H9 (cell line): ENCODE measurements at regions not wholly inside any gene's neighbourhood (a gene's known extent, or its start where the extent isn't known, plus 50 kb on each side); places are given as distances from the start of the nearest gene placed in this dataset.

Experiments
- DNase-seq: peaks from one replicate; pipeline ENCODE4 v3.0.0-alpha.2; 2017
- H2AFZ ChIP-seq: one replicate; pipeline ENCODE4 v1.6.1; 2013; ENCODE audit warnings: mild to moderate bottlenecking, low read length, control low read depth, moderate library complexity
- H2AK5ac ChIP-seq: 2 replicates; pipeline ENCODE4 v1.6.1; 2013; ENCODE audit warnings: low read length, control low read depth, mixed read lengths; ENCODE audit not compliant: insufficient read length
- H2BK120ac ChIP-seq: one replicate; pipeline ENCODE4 v1.6.1; 2013; ENCODE audit warnings: low read depth, mild to moderate bottlenecking, low read length, control low read depth, inconsistent platforms; ENCODE audit not compliant: poor library complexity, severe bottlenecking
- H2BK12ac ChIP-seq: 2 replicates; pipeline ENCODE4 v1.6.1; 2013; ENCODE audit warnings: low read length, control low read depth, mixed read lengths, low read depth; ENCODE audit not compliant: insufficient read length
- H2BK15ac ChIP-seq: 2 replicates; pipeline ENCODE4 v1.6.1; 2013; ENCODE audit warnings: low read depth, low read length, control low read depth
- H2BK20ac ChIP-seq: one replicate; pipeline ENCODE4 v1.6.1; 2013; ENCODE audit warnings: low read depth, mild to moderate bottlenecking, low read length, control low read depth, inconsistent platforms; ENCODE audit not compliant: poor library complexity, severe bottlenecking
- H2BK5ac ChIP-seq: 2 replicates; pipeline ENCODE4 v1.6.1; 2013; ENCODE audit warnings: low read length, control low read depth, mixed read lengths; ENCODE audit not compliant: insufficient read length
- H3K14ac ChIP-seq: 2 replicates; pipeline ENCODE4 v1.6.1; 2013; ENCODE audit warnings: low read length, control low read depth; ENCODE audit not compliant: insufficient read depth
- H3K18ac ChIP-seq: 2 replicates; pipeline ENCODE4 v1.6.1; 2013; ENCODE audit warnings: low read depth, mild to moderate bottlenecking, mixed read lengths, low read length, control low read depth; ENCODE audit not compliant: insufficient read length
- H3K23ac ChIP-seq: 2 replicates; pipeline ENCODE4 v1.6.1; 2013; ENCODE audit warnings: low read length, control low read depth, mixed read lengths, low read depth; ENCODE audit not compliant: insufficient read length
- H3K23me2 ChIP-seq: 2 replicates; pipeline ENCODE4 v1.6.1; 2013; ENCODE audit warnings: low read depth, mild to moderate bottlenecking, mixed read lengths, low read length, control low read depth; ENCODE audit not compliant: insufficient read length, poor library complexity, severe bottlenecking
- H3K27ac ChIP-seq: 2 replicates; pipeline ENCODE4 v1.5.1; 2013; ENCODE audit warnings: low read length, control low read depth, mixed read lengths, low read depth; ENCODE audit not compliant: insufficient read length
- H3K27me3 ChIP-seq: 2 replicates; pipeline ENCODE4 v1.6.1; 2013; ENCODE audit warnings: low read length, control low read depth, inconsistent platforms; ENCODE audit not compliant: insufficient read depth
- H3K4ac ChIP-seq: 2 replicates; pipeline ENCODE4 v1.6.1; 2013; ENCODE audit warnings: low read depth, mild to moderate bottlenecking, control low read depth, inconsistent platforms, low read length, moderate library complexity
- H3K4me1 ChIP-seq: 2 replicates; pipeline ENCODE4 v1.6.1; 2013; ENCODE audit warnings: low read length, control low read depth, inconsistent platforms; ENCODE audit not compliant: insufficient read depth
- H3K4me2 ChIP-seq: 2 replicates; pipeline ENCODE4 v1.6.1; 2013; ENCODE audit warnings: low read length, control low read depth, mixed read lengths; ENCODE audit not compliant: insufficient read length, insufficient read depth
- H3K56ac ChIP-seq: 2 replicates; pipeline ENCODE4 v1.6.1; 2013; ENCODE audit warnings: low read depth, mild to moderate bottlenecking, mixed read lengths, low read length, control low read depth; ENCODE audit not compliant: insufficient read length
- H3K79me1 ChIP-seq: 2 replicates; pipeline ENCODE4 v1.6.1; 2013; ENCODE audit warnings: low read depth, mild to moderate bottlenecking, moderate library complexity, low read length, control low read depth, inconsistent platforms; ENCODE audit not compliant: insufficient read depth, poor library complexity, severe bottlenecking
- H3K79me2 ChIP-seq: 2 replicates; pipeline ENCODE4 v1.6.1; 2013; ENCODE audit warnings: low read length, control low read depth, inconsistent platforms; ENCODE audit not compliant: insufficient read depth
- H3K9ac ChIP-seq: 2 replicates; pipeline ENCODE4 v1.6.1; 2013; ENCODE audit warnings: low read length, control low read depth, mixed read lengths; ENCODE audit not compliant: insufficient read length; ENCODE audit errors: extremely low read depth
- H3K9me3 ChIP-seq: one replicate; pipeline ENCODE4 v1.6.1; 2013; ENCODE audit warnings: low read depth, low read length, inconsistent platforms; ENCODE audit not compliant: control insufficient read depth
- H3T11ph ChIP-seq: one replicate; pipeline ENCODE4 v1.6.1; 2013; ENCODE audit warnings: mild to moderate bottlenecking, low read length, control low read depth, inconsistent platforms
- H4K20me1 ChIP-seq: one replicate; pipeline ENCODE4 v1.6.1; 2013; ENCODE audit not compliant: control insufficient read depth, insufficient read length, insufficient read depth
- H4K5ac ChIP-seq: 2 replicates; pipeline ENCODE4 v1.6.1; 2013; ENCODE audit warnings: low read depth, mild to moderate bottlenecking, mixed read lengths, low read length, control low read depth; ENCODE audit not compliant: insufficient read length
- H4K8ac ChIP-seq: replicated peaks from 2 replicates; pipeline ENCODE4 v1.6.1; 2013; ENCODE audit warnings: low read length, control low read depth, mixed read lengths, low read depth; ENCODE audit not compliant: insufficient read length
- H4K91ac ChIP-seq: 2 replicates; pipeline ENCODE4 v1.6.1; 2013; ENCODE audit warnings: low read depth, mild to moderate bottlenecking, moderate library complexity, mixed read lengths, low read length, control low read depth; ENCODE audit not compliant: insufficient read length
- H3K27ac Mint-ChIP-seq, 3 experiments: 2 replicates in 2 of 3; 3 replicates in 1 of 3; pipeline ENCODE4 v1.8.0; 2020 to 2021; ENCODE audit warnings: mixed read lengths in 3 of 3, mild to moderate bottlenecking in 1 of 3, moderate library complexity in 1 of 3
- H3K27me3 Mint-ChIP-seq: 2 replicates; pipeline ENCODE4 v1.8.0; 2021; ENCODE audit warnings: low read depth, mild to moderate bottlenecking, moderate library complexity, mixed read lengths
- H3K36me3 Mint-ChIP-seq, 3 experiments: 2 replicates in 2 of 3; 3 replicates in 1 of 3; pipeline ENCODE4 v1.8.0; 2020 to 2021; ENCODE audit warnings: low read depth in 3 of 3, mixed read lengths in 3 of 3; ENCODE audit not compliant: insufficient read depth in 1 of 3
- H3K4me1 Mint-ChIP-seq, 2 experiments: 2 replicates each; pipeline ENCODE4 v1.8.0; 2020; ENCODE audit warnings: mixed read lengths in 2 of 2
- H3K4me3 Mint-ChIP-seq, 2 experiments: 2 replicates in 1 of 2; 3 replicates in 1 of 2; pipeline ENCODE4 v1.8.0; 2020 to 2021; ENCODE audit warnings: mild to moderate bottlenecking in 2 of 2, mixed read lengths in 2 of 2, moderate library complexity in 1 of 2
- H3K9me3 Mint-ChIP-seq, 2 experiments: 2 replicates in 1 of 2; 3 replicates in 1 of 2; pipeline ENCODE4 v1.8.0; 2020; ENCODE audit warnings: mild to moderate bottlenecking in 2 of 2, mixed read lengths in 2 of 2, moderate library complexity in 1 of 2
- CTCF ChIP-seq: fragments of 200-600 bp; sonication (generic); conservative IDR thresholded peaks from 3 replicates; pipeline ENCODE4 v1.8.0; 2021; ENCODE audit warnings: antibody characterized with exemption, mild to moderate bottlenecking
- WGBS: extraction: QIAGEN DNeasy Blood & Tissue Kit; methylation state at CpG from one replicate; pipeline ENCODE4 v1.1.7; 2013; ENCODE audit warnings: missing lambda C conversion rate, low lambda C conversion rate, mixed read lengths; ENCODE audit not compliant: insufficient read length; ENCODE audit errors: extremely low coverage; 5-methylcytosine and 5-hydroxymethylcytosine counted together

GRCh38 chr16:65284626-65285025 lies 162.8 kb upstream of the CDH11 start:
- Mint-ChIP-seq H3K4me3 (no peak overlapping the region), H3K4me1 (peaks cover 52 to 56% of the 10 kb centered on the region in 2 experiments), H3K36me3 (no peaks in the 10 kb centered on the region), H3K27ac (no peak overlapping the region), H3K27me3 (no peaks in the 10 kb centered on the region), H3K9me3 (no peaks in the 10 kb centered on the region)
- peaks cover 12% of the 10 kb centered on the region for H3K4me1 ChIP-seq
- H3K14ac ChIP-seq = no peak overlapping the region
- no peak overlapping the region for H2BK120ac ChIP-seq
- no peak overlapping the region for H2AFZ ChIP-seq
- no peak overlapping the region for H2BK20ac ChIP-seq
- no peak overlapping the region for H2BK12ac ChIP-seq
- H3K9me3 ChIP-seq = no peaks in the 10 kb centered on the region
- no peaks in the 10 kb centered on the region for H4K20me1 ChIP-seq
- no peak overlapping the region for H3K56ac ChIP-seq
- no peak overlapping the region for H2AK5ac ChIP-seq
- H3T11ph ChIP-seq = no peak overlapping the region
- no peak for DNase-seq
- H3K23me2 ChIP-seq = no peaks in the 10 kb centered on the region
- no peak overlapping the region for H3K9ac ChIP-seq
- H3K79me2 ChIP-seq = no peaks in the 10 kb centered on the region
- H3K27ac ChIP-seq = no peak overlapping the region
- WGBS = no CpG with 5 or more reads among the region's 8 CpGs
- no peak overlapping the region for H3K23ac ChIP-seq
- no peak overlapping the region for H3K18ac ChIP-seq
- H4K8ac ChIP-seq = no peak overlapping the region
- H3K4me2 ChIP-seq = no peak overlapping the region
- H2BK15ac ChIP-seq = no peak overlapping the region
- no peak overlapping the region for H4K91ac ChIP-seq
- H4K5ac ChIP-seq = no peak overlapping the region
- H3K79me1 ChIP-seq = no peaks in the 10 kb centered on the region
- H2BK5ac ChIP-seq = no peak overlapping the region
- no peaks in the 10 kb centered on the region; the same call in 1 of the 2 replicates for H3K27me3 ChIP-seq
- no peak for TF ChIP-seq CTCF
- no peak overlapping the region for H3K4ac ChIP-seq
